22Rv1 (cell line): ENCODE measurements at regions not wholly inside any gene's neighbourhood (a gene's known extent, or its start where the extent isn't known, plus 50 kb on each side); places are given as distances from the start of the nearest gene placed in this dataset.
"Not testable (repeated sequence)": the region's sequence is repeated elsewhere in the genome, so short reads cannot be mapped to it uniquely, and the experiment has no call there.

Source experiments
- H3K27ac ChIP-seq: fragments of 450-650 bp; 2 replicates; pipeline ENCODE4 v1.5.1; 2017
- CTCF ChIP-seq: fragments of 450-650 bp; IDR thresholded peaks from 2 replicates; pipeline ENCODE4 v1.5.1; 2017; ENCODE audit warnings: mild to moderate bottlenecking
- ZFX ChIP-seq: fragments of 450-650 bp; IDR thresholded peaks from 2 replicates; pipeline ENCODE4 v1.6.1; 2017; ENCODE audit warnings: antibody characterized with exemption, borderline replicate concordance

- TF ChIP-seq ZFX (no peak), CTCF (no peak)
Measured at GRCh38 chr11:60592601-60593000, 77.4 kb downstream of the MS4A13 start.

GRCh38 chr11:60594998-60595642, 79.9 kb downstream of the MS4A13 start:
- H3K27ac ChIP-seq: no peak overlapping the region
- TF ChIP-seq CTCF (no peak), ZFX (no peak)

More at GRCh38 chr11:60592601-60593000, 77.4 kb downstream of the MS4A13 start:
- no peak overlapping the region for H3K27ac ChIP-seq

DNA sequence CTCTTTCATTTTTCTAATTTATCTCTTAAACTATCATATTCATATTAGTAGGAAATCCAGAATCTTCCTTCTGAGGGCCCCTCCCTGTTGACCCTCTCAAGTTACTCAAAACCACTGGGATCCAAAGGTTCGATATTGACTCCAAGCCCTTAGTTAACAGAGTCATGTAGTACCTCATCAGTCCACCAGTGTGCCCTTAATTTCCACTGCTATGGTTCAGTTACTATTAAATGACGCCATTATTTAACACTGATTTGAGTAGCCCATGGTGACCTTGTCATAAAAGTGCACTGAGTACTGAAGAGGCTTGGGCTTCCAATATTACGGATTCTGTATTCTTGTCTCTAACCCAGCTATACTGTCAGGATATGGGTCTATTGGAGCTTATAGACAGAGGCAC, 91.9 kb upstream of the MS4A8 start:
- H3K27ac ChIP-seq: no peak overlapping the region
- TF ChIP-seq CTCF (no peak), ZFX (no peak)

- no peak for TF ChIP-seq CTCF
- no peak for TF ChIP-seq ZFX
- no peak overlapping the region for H3K27ac ChIP-seq
Measured at GRCh38 chr11:60609632-60610031, 89.8 kb upstream of the MS4A8 start.

DNA sequence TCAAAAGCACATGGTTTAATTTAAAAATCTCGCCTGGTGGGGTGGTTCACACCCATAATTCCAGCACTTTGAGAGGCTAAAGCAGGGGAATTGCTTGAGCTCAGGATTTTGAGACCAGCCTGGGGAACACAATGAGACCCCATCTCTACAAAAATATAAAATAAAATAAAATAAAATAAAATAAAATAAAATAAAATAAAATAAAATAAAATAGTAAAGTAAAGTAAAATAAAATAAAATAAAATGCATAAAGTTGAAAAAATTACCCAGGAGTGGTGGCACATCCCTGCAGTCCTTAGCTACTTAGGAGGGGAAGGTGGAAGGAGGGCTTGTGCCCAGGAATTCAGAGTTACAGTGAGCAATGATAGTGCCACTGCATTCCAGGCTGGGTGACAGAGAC, 88.7 kb upstream of the MS4A8 start:
- no peak for TF ChIP-seq CTCF
- TF ChIP-seq ZFX: no peak
- H3K27ac ChIP-seq: no peak overlapping the region

DNA sequence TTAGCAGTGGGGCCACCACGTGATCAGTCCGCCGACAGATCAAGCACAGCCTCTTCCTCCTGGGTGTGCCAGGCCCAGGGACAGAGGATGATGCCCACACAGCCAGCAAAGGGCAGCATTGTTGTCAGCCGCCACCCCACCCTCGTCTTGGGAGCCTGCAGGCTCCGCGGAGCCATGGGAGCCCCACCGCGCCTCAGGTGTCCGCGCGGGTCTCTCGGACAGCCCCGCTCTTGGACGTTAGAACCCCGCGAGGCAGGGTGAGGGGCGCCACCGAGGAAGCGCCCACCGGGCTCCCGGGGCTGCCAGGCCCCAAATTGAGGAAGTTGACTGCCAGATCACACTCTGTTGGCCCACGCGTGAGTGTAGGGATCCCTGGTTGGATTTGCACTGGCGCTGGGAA, 83.9 kb upstream of the MS4A8 start:
- no peak for TF ChIP-seq CTCF
- TF ChIP-seq ZFX: no peak
- no peak overlapping the region for H3K27ac ChIP-seq

DNA sequence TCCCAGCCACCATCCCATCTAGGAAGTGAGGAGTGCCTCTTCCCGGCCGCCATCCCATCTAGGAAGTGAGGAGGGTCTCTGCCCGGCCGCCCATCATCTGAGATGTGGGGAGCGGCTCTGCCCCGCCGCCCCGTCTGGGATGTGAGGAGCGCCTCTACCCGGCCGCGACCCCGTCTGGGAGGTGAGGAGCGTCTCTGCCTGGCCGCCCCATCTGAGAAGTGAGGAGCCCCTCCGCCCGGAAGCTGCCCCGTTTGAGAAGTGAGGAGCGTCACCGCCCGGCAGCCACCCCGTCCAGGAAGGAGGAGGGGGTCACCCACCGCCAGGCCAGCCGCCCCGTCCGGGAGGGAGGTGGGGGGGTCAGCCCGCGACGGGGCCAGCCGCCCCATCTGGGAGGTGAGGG, 77.5 kb upstream of the MS4A8 start:
- H3K27ac ChIP-seq: not testable (repeated sequence)

GRCh38 chr11:60622776-60623175, 76.6 kb upstream of the MS4A8 start:
- not testable (repeated sequence) for H3K27ac ChIP-seq
